ENCODE measurements at regions not wholly inside any gene's neighbourhood (a gene's known extent, or its start where the extent isn't known, plus 50 kb on each side); places are given as distances from the start of the nearest gene placed in this dataset.

GRCh38 chr10:33666686-33667480, 332.4 kb upstream of the NRP1 start:
- no peak overlapping the region for H3K4me3 ChIP-seq
- no peak overlapping the region for H3K9ac ChIP-seq
- no peak for TF ChIP-seq Cebpa-rat (IDR thresholded peaks at IDR 0.05)
- peaks cover 4% of the 10 kb centered on the region; the same call in 1 of the 2 replicates for H3K9me3 ChIP-seq
- no peaks in the 10 kb centered on the region for H3K27me3 ChIP-seq
- no peaks in the 10 kb centered on the region for H4K20me1 ChIP-seq
- H3K27ac ChIP-seq, result no peak overlapping the region
- H3K36me3 ChIP-seq, result no peaks in the 10 kb centered on the region
- peaks cover 23% of the 10 kb centered on the region for H3K4me1 ChIP-seq
- H3K4me2 ChIP-seq, result no peak overlapping the region

DNA sequence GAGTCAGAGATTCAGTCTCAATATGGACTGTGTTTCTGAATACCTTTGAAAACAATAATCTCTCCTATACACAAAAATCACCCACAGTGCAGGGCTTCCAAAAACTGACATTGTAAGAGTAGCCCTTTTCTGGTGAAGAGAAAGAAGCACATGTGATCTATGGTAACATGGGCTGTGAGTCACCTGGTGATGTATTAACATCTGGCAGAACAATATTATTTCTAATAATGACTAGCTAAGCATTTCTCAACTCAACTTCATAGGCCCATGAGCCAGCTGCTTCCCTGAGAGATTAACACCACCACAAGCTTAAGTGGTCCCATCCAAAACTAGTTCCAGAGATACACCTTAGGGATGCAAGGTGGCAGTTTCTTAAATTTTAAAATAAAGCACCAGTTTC, 331.0 kb upstream of the NRP1 start:
- H3K9ac ChIP-seq, result no peak overlapping the region
- no peak for TF ChIP-seq Cebpa-rat (IDR thresholded peaks at IDR 0.05)
- H3K27me3 ChIP-seq, result no peaks in the 10 kb centered on the region
- H3K36me3 ChIP-seq, result no peaks in the 10 kb centered on the region
- peaks cover 4% of the 10 kb centered on the region; the same call in 1 of the 2 replicates for H3K9me3 ChIP-seq
- H3K27ac ChIP-seq, result no peak overlapping the region
- no peak overlapping the region for H3K4me3 ChIP-seq
- H3K4me1 ChIP-seq, result peaks cover 37% of the 10 kb centered on the region
- H4K20me1 ChIP-seq, result no peaks in the 10 kb centered on the region
- H3K4me2 ChIP-seq, result no peak overlapping the region

GRCh38 chr10:33664070-33664469, 329.6 kb upstream of the NRP1 start:
- no peak for TF ChIP-seq Cebpa-rat (IDR thresholded peaks at IDR 0.05)
- Histone ChIP-seq H3K4me2 (no peak overlapping the region), H4K20me1 (no peaks in the 10 kb centered on the region), H3K9ac (no peak overlapping the region), H3K27ac (no peak overlapping the region), H3K9me3 (peaks cover 4% of the 10 kb centered on the region; the same call in 1 of the 2 replicates), H3K4me3 (no peak overlapping the region), H3K36me3 (no peaks in the 10 kb centered on the region), H3K27me3 (no peaks in the 10 kb centered on the region), H3K4me1 (peaks cover 43% of the 10 kb centered on the region)

- no peak for TF ChIP-seq Cebpa-rat (IDR thresholded peaks at IDR 0.05)
- Histone ChIP-seq H4K20me1 (no peaks in the 10 kb centered on the region), H3K36me3 (no peaks in the 10 kb centered on the region), H3K27me3 (no peaks in the 10 kb centered on the region), H3K4me2 (peak overlapping the region; percentile 79), H3K9ac (no peak overlapping the region), H3K4me1 (peaks cover 46% of the 10 kb centered on the region), H3K4me3 (peak overlapping the region; percentile 26; the same call in 1 of the 2 replicates), H3K27ac (peak overlapping the region; percentile 32), H3K9me3 (peaks cover 4% of the 10 kb centered on the region; the same call in 1 of the 2 replicates)
Measured at GRCh38 chr10:33661580-33662336, 327.3 kb upstream of the NRP1 start.

GRCh38 chr10:33660329-33660728, 325.9 kb upstream of the NRP1 start:
- Histone ChIP-seq H3K4me3 (no peak overlapping the region), H3K9me3 (peaks cover 4% of the 10 kb centered on the region; the same call in 1 of the 2 replicates), H3K27me3 (no peaks in the 10 kb centered on the region), H4K20me1 (no peaks in the 10 kb centered on the region), H3K9ac (no peak overlapping the region), H3K4me2 (peak overlapping the region; percentile 79; the same call in 1 of the 2 replicates), H3K4me1 (peaks cover 52% of the 10 kb centered on the region), H3K27ac (no peak overlapping the region), H3K36me3 (no peaks in the 10 kb centered on the region)
- TF ChIP-seq Cebpa-rat (IDR thresholded peaks at IDR 0.05), result no peak

DNA sequence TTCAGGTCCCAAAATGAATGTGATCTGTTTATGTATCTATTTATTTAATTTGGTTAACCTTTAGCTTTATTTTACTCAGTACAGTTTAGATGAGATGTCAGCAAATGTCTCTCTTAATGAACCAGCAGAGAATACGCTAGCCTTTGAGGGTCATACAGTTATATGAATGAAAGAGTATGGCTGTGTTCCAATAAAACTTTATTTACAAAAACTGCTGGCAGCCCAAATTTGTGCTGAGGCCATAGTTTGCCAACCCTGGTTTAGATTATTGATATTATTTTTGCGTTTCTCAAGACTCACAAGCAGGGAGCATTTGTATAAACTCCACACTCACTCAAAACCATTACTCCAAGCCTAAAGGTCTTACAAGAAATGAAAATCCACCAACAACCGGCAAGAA, 323.4 kb upstream of the NRP1 start:
- Histone ChIP-seq H4K20me1 (no peaks in the 10 kb centered on the region), H3K4me2 (no peak overlapping the region), H3K27ac (no peak overlapping the region), H3K4me3 (no peak overlapping the region), H3K9me3 (peaks cover under 1% of the 10 kb centered on the region), H3K36me3 (no peaks in the 10 kb centered on the region), H3K27me3 (no peaks in the 10 kb centered on the region), H3K4me1 (peaks cover 67% of the 10 kb centered on the region), H3K9ac (no peak overlapping the region)
- TF ChIP-seq Cebpa-rat (IDR thresholded peaks at IDR 0.05), result no peak

GRCh38 chr10:33657154-33657908, 322.9 kb upstream of the NRP1 start:
- Histone ChIP-seq H4K20me1 (no peaks in the 10 kb centered on the region), H3K36me3 (no peaks in the 10 kb centered on the region), H3K9me3 (peaks cover 7% of the 10 kb centered on the region), H3K4me2 (no peak overlapping the region), H3K27ac (no peak overlapping the region), H3K9ac (no peak overlapping the region), H3K4me1 (peaks cover 62% of the 10 kb centered on the region), H3K4me3 (no peak overlapping the region), H3K27me3 (no peaks in the 10 kb centered on the region)
- TF ChIP-seq Cebpa-rat (IDR thresholded peaks at IDR 0.05), result no peak

GRCh38 chr10:33655921-33656320, 321.5 kb upstream of the NRP1 start:
- Histone ChIP-seq H3K9me3 (peaks cover 20% of the 10 kb centered on the region), H4K20me1 (no peaks in the 10 kb centered on the region), H3K27ac (no peak overlapping the region), H3K4me3 (no peak overlapping the region), H3K4me2 (peak overlapping the region; percentile 65), H3K4me1 (peaks cover 48% of the 10 kb centered on the region), H3K27me3 (no peaks in the 10 kb centered on the region), H3K36me3 (no peaks in the 10 kb centered on the region), H3K9ac (no peak overlapping the region)
- TF ChIP-seq Cebpa-rat (IDR thresholded peaks at IDR 0.05), result no peak

- Histone ChIP-seq H3K4me2 (peak overlapping the region; percentile 65), H3K9me3 (peaks cover 20% of the 10 kb centered on the region), H3K27me3 (no peaks in the 10 kb centered on the region), H3K36me3 (no peaks in the 10 kb centered on the region), H3K4me1 (peaks cover 46% of the 10 kb centered on the region), H4K20me1 (no peaks in the 10 kb centered on the region), H3K9ac (no peak overlapping the region), H3K4me3 (no peak overlapping the region), H3K27ac (no peak overlapping the region)
- no peak for TF ChIP-seq Cebpa-rat (IDR thresholded peaks at IDR 0.05)
Measured at GRCh38 chr10:33655165-33655815, 320.8 kb upstream of the NRP1 start.
